ENCODE measurements at regions not wholly inside any gene's neighbourhood (a gene's known extent, or its start where the extent isn't known, plus 50 kb on each side); places are given as distances from the start of the nearest gene placed in this dataset.

GRCh38 chr18:64882896-64883295 is 734.0 kb upstream of the LINC00305 start:
- H3K4me1 ChIP-seq (ENCODE audit: insufficient read depth, low read length): no peaks in the 10 kb centered on the region
- H3K36me3 ChIP-seq (ENCODE audit: insufficient read depth, low read length): no peaks in the 10 kb centered on the region
- H3K9ac ChIP-seq (ENCODE audit: low read depth, low read length): no peak overlapping the region
- H3K9me3 ChIP-seq (ENCODE audit: control insufficient read depth, insufficient read depth, low read length): no peaks in the 10 kb centered on the region

GRCh38 chr18:64876833-64877232 is 727.9 kb upstream of the LINC00305 start:
- H3K9ac ChIP-seq (ENCODE audit: low read depth, low read length): no peak overlapping the region
- no peaks in the 10 kb centered on the region for H3K36me3 ChIP-seq (ENCODE audit: insufficient read depth, low read length)
- no peaks in the 10 kb centered on the region for H3K4me1 ChIP-seq (ENCODE audit: insufficient read depth, low read length)
- H3K9me3 ChIP-seq (ENCODE audit: control insufficient read depth, insufficient read depth, low read length): no peaks in the 10 kb centered on the region

GRCh38 chr18:64872710-64873458 is 724.0 kb upstream of the LINC00305 start:
- H3K4me1 ChIP-seq (ENCODE audit: insufficient read depth, low read length): no peaks in the 10 kb centered on the region
- H3K9me3 ChIP-seq (ENCODE audit: control insufficient read depth, insufficient read depth, low read length): no peaks in the 10 kb centered on the region
- no peak overlapping the region for H3K9ac ChIP-seq (ENCODE audit: low read depth, low read length)
- no peaks in the 10 kb centered on the region for H3K36me3 ChIP-seq (ENCODE audit: insufficient read depth, low read length)

DNA sequence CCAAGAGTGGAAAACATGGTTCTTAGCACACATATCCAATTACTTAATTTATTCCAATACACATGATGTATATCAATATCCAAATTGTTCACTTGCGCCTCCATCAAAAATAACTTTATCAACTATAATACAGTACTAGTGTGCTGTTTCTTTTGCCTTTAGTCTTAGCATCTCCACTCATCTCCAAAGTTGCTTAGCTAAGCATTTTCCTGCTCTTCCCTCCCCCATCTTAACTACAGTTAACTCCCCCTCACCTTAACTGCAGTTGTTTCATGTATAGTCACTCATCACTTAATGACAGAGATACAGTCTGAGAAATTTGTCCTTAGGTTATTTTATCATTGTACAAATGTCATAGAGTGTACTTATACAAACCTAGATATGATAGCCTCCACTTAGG is 705.2 kb upstream of the LINC00305 start:
- no peaks in the 10 kb centered on the region for H3K36me3 ChIP-seq (ENCODE audit: insufficient read depth, low read length)
- H3K4me1 ChIP-seq (ENCODE audit: insufficient read depth, low read length): peaks cover 2% of the 10 kb centered on the region; the same call in 1 of the 2 replicates
- no peak overlapping the region for H3K9ac ChIP-seq (ENCODE audit: low read depth, low read length)
- no peaks in the 10 kb centered on the region for H3K9me3 ChIP-seq (ENCODE audit: control insufficient read depth, insufficient read depth, low read length)

- no peaks in the 10 kb centered on the region for H3K36me3 ChIP-seq (ENCODE audit: insufficient read depth, low read length)
- no peak overlapping the region for H3K9ac ChIP-seq (ENCODE audit: low read depth, low read length)
- H3K4me1 ChIP-seq (ENCODE audit: insufficient read depth, low read length): no peaks in the 10 kb centered on the region
- H3K9me3 ChIP-seq (ENCODE audit: control insufficient read depth, insufficient read depth, low read length): no peaks in the 10 kb centered on the region
Observed at GRCh38 chr18:64852281-64852680, 703.4 kb upstream of the LINC00305 start.

- H3K9ac ChIP-seq (ENCODE audit: low read depth, low read length): no peak overlapping the region
- H3K36me3 ChIP-seq (ENCODE audit: insufficient read depth, low read length): no peaks in the 10 kb centered on the region
- no peaks in the 10 kb centered on the region for H3K9me3 ChIP-seq (ENCODE audit: control insufficient read depth, insufficient read depth, low read length)
Observed at GRCh38 chr18:64851726-64852125, 702.8 kb upstream of the LINC00305 start.

DNA sequence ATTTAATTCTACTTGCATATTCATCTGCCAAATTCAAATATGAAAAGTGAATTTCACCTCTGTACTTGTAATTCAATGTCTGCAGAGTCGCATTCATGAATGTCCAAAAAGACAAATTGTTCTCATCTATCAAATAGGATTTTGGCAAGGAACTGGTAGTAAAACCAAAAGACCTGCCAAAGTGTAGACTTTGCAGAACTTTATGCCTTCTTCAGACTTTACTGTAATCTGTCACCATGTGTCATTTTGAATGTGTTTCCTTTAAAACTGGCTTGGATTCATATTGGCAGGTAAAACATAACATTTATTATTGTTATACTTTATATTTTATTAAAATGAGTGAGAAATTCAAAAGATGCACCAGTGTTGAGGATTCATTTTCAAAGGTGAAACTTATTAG is 701.9 kb upstream of the LINC00305 start:
- H3K36me3 ChIP-seq (ENCODE audit: insufficient read depth, low read length): no peaks in the 10 kb centered on the region
- no peaks in the 10 kb centered on the region for H3K4me1 ChIP-seq (ENCODE audit: insufficient read depth, low read length)
- no peaks in the 10 kb centered on the region for H3K9me3 ChIP-seq (ENCODE audit: control insufficient read depth, insufficient read depth, low read length)
- no peak overlapping the region for H3K9ac ChIP-seq (ENCODE audit: low read depth, low read length)

More at GRCh38 chr18:64851726-64852125, 702.8 kb upstream of the LINC00305 start:
- no peaks in the 10 kb centered on the region for H3K4me1 ChIP-seq (ENCODE audit: insufficient read depth, low read length)

GRCh38 chr18:64840911-64841701 is 692.2 kb upstream of the LINC00305 start:
- Histone ChIP-seq H3K9ac (ENCODE audit: low read depth, low read length) (no peak overlapping the region), H3K36me3 (ENCODE audit: insufficient read depth, low read length) (no peaks in the 10 kb centered on the region), H3K4me1 (ENCODE audit: insufficient read depth, low read length) (0 out of 2 replicates have a peak, but pooled peaks cover 4% of the 10 kb centered on the region), H3K9me3 (ENCODE audit: control insufficient read depth, insufficient read depth, low read length) (no peaks in the 10 kb centered on the region)

- H3K9me3 ChIP-seq (ENCODE audit: control insufficient read depth, insufficient read depth, low read length): no peaks in the 10 kb centered on the region
- H3K36me3 ChIP-seq (ENCODE audit: insufficient read depth, low read length): no peaks in the 10 kb centered on the region
- H3K9ac ChIP-seq (ENCODE audit: low read depth, low read length): no peak overlapping the region
- peaks cover 3% of the 10 kb centered on the region; the same call in 1 of the 2 replicates for H3K4me1 ChIP-seq (ENCODE audit: insufficient read depth, low read length)
Observed at GRCh38 chr18:64810354-64810753, 661.5 kb upstream of the LINC00305 start.

DNA sequence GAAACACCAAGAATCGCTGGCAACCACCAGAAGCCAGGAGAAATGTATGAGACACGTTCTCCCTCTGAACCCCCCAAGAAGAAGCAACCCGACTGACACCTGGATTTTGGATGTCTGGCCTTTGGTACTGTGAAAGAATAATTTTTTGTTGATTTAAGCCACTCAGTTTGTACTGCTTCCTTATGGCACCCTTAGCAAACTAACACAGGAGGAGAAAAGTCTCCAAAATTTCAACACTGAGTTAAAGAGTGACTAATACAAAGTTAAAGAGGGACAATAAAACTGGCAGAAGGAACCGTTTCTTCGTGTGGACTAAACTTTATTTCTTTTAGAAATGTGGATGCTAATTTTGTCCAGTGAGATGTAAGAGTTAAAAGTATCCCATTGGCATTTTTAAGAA is 660.9 kb upstream of the LINC00305 start:
- H3K36me3 ChIP-seq (ENCODE audit: insufficient read depth, low read length): no peaks in the 10 kb centered on the region
- peaks cover 3% of the 10 kb centered on the region; the same call in 1 of the 2 replicates for H3K4me1 ChIP-seq (ENCODE audit: insufficient read depth, low read length)
- H3K9ac ChIP-seq (ENCODE audit: low read depth, low read length): no peak overlapping the region
- no peaks in the 10 kb centered on the region for H3K9me3 ChIP-seq (ENCODE audit: control insufficient read depth, insufficient read depth, low read length)

GRCh38 chr18:64807560-64807959 is 658.7 kb upstream of the LINC00305 start:
- no peak overlapping the region for H3K9ac ChIP-seq (ENCODE audit: low read depth, low read length)
- no peaks in the 10 kb centered on the region for H3K36me3 ChIP-seq (ENCODE audit: insufficient read depth, low read length)
- H3K9me3 ChIP-seq (ENCODE audit: control insufficient read depth, insufficient read depth, low read length): no peaks in the 10 kb centered on the region
- peaks cover 3% of the 10 kb centered on the region; the same call in 1 of the 2 replicates for H3K4me1 ChIP-seq (ENCODE audit: insufficient read depth, low read length)

DNA sequence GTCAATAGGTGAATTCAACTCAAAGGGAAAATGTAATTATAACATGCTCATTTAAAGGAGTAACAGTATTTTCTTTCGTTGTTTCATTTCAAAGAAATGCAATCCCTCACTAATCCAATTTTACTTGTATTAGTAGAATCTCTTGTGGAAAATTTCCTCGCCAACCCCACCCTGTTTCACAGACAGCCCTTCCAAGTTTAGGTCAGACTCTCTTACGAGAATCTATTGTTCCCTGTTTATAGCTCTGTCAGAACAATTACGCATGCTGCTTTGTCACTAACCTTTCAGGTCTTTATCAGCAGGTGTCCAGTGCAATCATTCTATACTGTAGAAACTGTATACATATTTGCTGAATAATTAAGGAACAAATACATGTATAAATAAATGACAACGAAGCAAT is 657.8 kb upstream of the LINC00305 start:
- no peaks in the 10 kb centered on the region for H3K36me3 ChIP-seq (ENCODE audit: insufficient read depth, low read length)
- H3K9me3 ChIP-seq (ENCODE audit: control insufficient read depth, insufficient read depth, low read length): no peaks in the 10 kb centered on the region
- peaks cover 3% of the 10 kb centered on the region; the same call in 1 of the 2 replicates for H3K4me1 ChIP-seq (ENCODE audit: insufficient read depth, low read length)
- no peak overlapping the region for H3K9ac ChIP-seq (ENCODE audit: low read depth, low read length)

- H3K4me1 ChIP-seq (ENCODE audit: insufficient read depth, low read length): peaks cover 3% of the 10 kb centered on the region; the same call in 1 of the 2 replicates
- no peaks in the 10 kb centered on the region for H3K9me3 ChIP-seq (ENCODE audit: control insufficient read depth, insufficient read depth, low read length)
- H3K9ac ChIP-seq (ENCODE audit: low read depth, low read length): no peak overlapping the region
- H3K36me3 ChIP-seq (ENCODE audit: insufficient read depth, low read length): no peaks in the 10 kb centered on the region
Observed at GRCh38 chr18:64806232-64806631, 657.3 kb upstream of the LINC00305 start.

DNA sequence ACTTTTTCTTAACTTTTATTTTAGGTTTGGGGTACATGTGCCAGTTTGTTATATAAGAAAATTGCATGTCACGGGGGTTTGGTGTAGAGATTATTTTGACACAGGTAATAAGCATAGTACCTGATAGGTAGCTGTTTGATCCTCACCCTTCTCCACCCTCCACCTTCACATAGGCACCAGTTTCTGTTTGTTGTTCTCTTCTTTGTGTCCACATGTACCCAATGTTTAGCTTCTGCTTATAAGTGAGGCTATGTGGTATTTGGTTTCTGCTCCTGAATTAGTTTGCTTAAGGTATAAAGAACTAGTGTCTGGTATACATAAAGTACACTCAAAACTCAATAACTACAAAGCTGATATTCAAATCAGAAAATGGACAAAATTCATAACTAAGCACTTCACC is 654.6 kb upstream of the LINC00305 start:
- Histone ChIP-seq H3K36me3 (ENCODE audit: insufficient read depth, low read length) (no peaks in the 10 kb centered on the region), H3K9ac (ENCODE audit: low read depth, low read length) (no peak overlapping the region), H3K4me1 (ENCODE audit: insufficient read depth, low read length) (peaks cover 3% of the 10 kb centered on the region; the same call in 1 of the 2 replicates), H3K9me3 (ENCODE audit: control insufficient read depth, insufficient read depth, low read length) (no peaks in the 10 kb centered on the region)

DNA sequence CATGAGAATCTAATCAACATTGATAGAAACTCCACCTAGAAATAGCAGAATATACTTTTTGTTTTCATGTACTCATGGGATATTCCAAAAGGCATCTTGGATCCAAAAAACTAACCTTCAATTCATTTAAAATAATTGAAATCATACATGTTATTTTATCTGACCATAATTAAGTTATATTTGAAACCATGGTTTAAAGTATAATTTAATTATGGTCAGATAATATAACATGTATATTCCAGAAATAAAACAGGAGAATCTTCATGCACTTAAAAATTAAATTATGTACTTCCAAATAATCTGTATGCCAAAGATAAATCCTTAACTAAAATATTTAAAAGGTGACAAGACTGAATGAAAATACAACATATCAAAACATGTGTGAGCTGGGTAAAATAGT is 651.3 kb upstream of the LINC00305 start:
- Histone ChIP-seq H3K4me1 (ENCODE audit: insufficient read depth, low read length) (no peaks in the 10 kb centered on the region), H3K9me3 (ENCODE audit: control insufficient read depth, insufficient read depth, low read length) (no peaks in the 10 kb centered on the region), H3K36me3 (ENCODE audit: insufficient read depth, low read length) (no peaks in the 10 kb centered on the region), H3K9ac (ENCODE audit: low read depth, low read length) (no peak overlapping the region)
